ENCODE measurements at regions not wholly inside any gene's neighbourhood (a gene's known extent, or its start where the extent isn't known, plus 50 kb on each side); places are given as distances from the start of the nearest gene placed in this dataset.

DNA sequence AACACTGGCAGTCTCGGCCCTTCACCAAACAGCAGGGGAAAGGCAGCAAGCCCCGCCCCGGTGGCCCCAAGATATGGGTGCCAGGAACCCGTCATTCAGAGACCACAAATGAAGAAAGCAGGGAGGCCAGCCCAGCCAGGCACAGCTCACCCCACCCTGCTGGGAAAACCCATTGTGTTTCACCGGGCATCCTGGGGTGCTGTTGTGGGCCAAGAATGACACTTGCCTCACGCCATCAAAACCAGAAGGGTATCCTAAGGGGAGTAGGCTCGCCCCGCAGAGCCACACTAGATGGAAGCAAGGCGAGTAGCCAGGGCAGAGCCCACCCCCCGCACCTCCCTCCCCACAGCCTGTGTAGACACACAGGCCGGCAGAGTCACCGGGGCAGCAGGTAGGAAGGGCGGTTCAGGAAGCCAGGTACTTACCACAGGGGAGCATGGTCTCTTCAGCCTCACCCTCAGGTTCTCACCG lies 72.5 kb upstream of the KCNMA1 start:
- no peak for TF ChIP-seq EZH2 (IDR thresholded peaks at IDR 0.05; ENCODE audit: insufficient read depth, poor library complexity, severe bottlenecking)
- no peak for TF ChIP-seq EZH2phosphoT487 (IDR thresholded peaks at IDR 0.05; ENCODE audit: insufficient read depth, low read depth)
